Spleen (tissue), 11 donors: ENCODE measurements at regions not wholly inside any gene's neighbourhood (a gene's known extent, or its start where the extent isn't known, plus 50 kb on each side); places are given as distances from the start of the nearest gene placed in this dataset.

ENCODE experiments used
- DNase-seq: peaks from one replicate; pipeline ENCODE4 v3.0.0-alpha.2; 2020
- H3K27ac ChIP-seq, 8 donors: fragments of 200-600 bp; sonication (generic) in 7 of 8; 1 replicate in 4 of 8; 2 replicates in 4 of 8; pipeline versions ENCODE4 v1.5.0 to v1.8.0; 2016 to 2021; ENCODE audit warnings: inconsistent platforms in 4 of 8, mild to moderate bottlenecking in 4 of 8, moderate library complexity in 1 of 8
- H3K27me3 ChIP-seq, 7 donors: fragments of 200-600 bp; sonication (generic) in 6 of 7; replicated peaks in 1 of 7; 1 replicate in 4 of 7; 2 replicates in 3 of 7; pipeline versions ENCODE4 v1.5.0 to v1.8.0; 2016 to 2021; ENCODE audit warnings: inconsistent platforms in 3 of 7, mild to moderate bottlenecking in 1 of 7
- H3K36me3 ChIP-seq, 6 donors: fragments of 200-600 bp; sonication (generic) in 5 of 6; 1 replicate in 4 of 6; 2 replicates in 2 of 6; pipeline versions ENCODE4 v1.5.0 to v1.8.0; 2016 to 2021; ENCODE audit warnings: inconsistent platforms in 2 of 6
- H3K4me1 ChIP-seq, 6 donors: fragments of 200-600 bp; sonication (generic) in 5 of 6; 1 replicate in 3 of 6; 2 replicates in 3 of 6; pipeline versions ENCODE4 v1.5.0 to v1.8.0; 2016 to 2021; ENCODE audit warnings: inconsistent platforms in 3 of 6
- H3K4me3 ChIP-seq, 8 donors: fragments of 200-600 bp; sonication (generic) in 7 of 8; 1 replicate in 4 of 8; 2 replicates in 4 of 8; pipeline versions ENCODE4 v1.5.0 to v1.8.0; 2016 to 2021; ENCODE audit warnings: inconsistent platforms in 4 of 8, mild to moderate bottlenecking in 4 of 8, moderate library complexity in 2 of 8
- H3K9me3 ChIP-seq, 8 donors: fragments of 200-600 bp; sonication (generic) in 7 of 8; 1 replicate in 4 of 8; 2 replicates in 4 of 8; pipeline versions ENCODE4 v1.5.0 to v1.8.0; 2016 to 2021; ENCODE audit warnings: inconsistent platforms in 4 of 8
- POLR2A ChIP-seq, 3 donors: fragments of 450-650 bp; IDR thresholded peaks; one replicate each; pipeline ENCODE4 v1.5.1; 2017; ENCODE audit warnings: antibody characterized with exemption in 3 of 3, mild to moderate bottlenecking in 1 of 3
- POLR2AphosphoS5 ChIP-seq, 3 donors: sonication (generic); formaldehyde crosslinking; IDR thresholded peaks; one replicate each; pipeline ENCODE4 v1.5.1; 2017; ENCODE audit warnings: antibody characterized with exemption in 3 of 3
- WGBS, 5 donors: extraction: QIAGEN DNeasy Blood & Tissue Kit in 3 of 5; methylation state at CpG; one replicate each; pipeline versions ENCODE4 v1.1.5 to v1.1.7; 2013 to 2018; 5-methylcytosine and 5-hydroxymethylcytosine counted together
- intact Hi-C: fragments of 100-400 bp; cut with DNase I; formaldehyde crosslinking; loops from one replicate; pipeline ENCODE4 v1.15.0; 2023; ENCODE audit warnings: low total_unique reads
- TF ChIP-seq, protein P1 (sequence below), 11 experiments: fragments of 200-600 bp in 7 of 11; fragments of 450-650 bp in 4 of 11; sonication (generic) in 4 of 11; IDR thresholded peaks in 8 of 11; conservative IDR thresholded peaks in 3 of 11; 1 replicate in 7 of 11; 2 replicates in 4 of 11; pipeline versions ENCODE4 v1.4.0 to v1.8.0; 2016 to 2021; ENCODE audit warnings: antibody characterized with exemption in 11 of 11, inconsistent platforms in 4 of 11, mild to moderate bottlenecking in 1 of 11
- donor health status: healthy with polysubstance abuse.
- donor health status: DM: no; HTN: no; CAD: no; lungs with moderate emphysema.
- donor health status: DM: no; HTN: no; CAD: no.
- donor health status: Bipolar disorder and iron deficiency.
- donor health status: healthy.
- donor health status: DM: no; HTN: no; CAD: no.
- donor health status: DM: yes; HTN: yes; CAD: no.

DNA sequence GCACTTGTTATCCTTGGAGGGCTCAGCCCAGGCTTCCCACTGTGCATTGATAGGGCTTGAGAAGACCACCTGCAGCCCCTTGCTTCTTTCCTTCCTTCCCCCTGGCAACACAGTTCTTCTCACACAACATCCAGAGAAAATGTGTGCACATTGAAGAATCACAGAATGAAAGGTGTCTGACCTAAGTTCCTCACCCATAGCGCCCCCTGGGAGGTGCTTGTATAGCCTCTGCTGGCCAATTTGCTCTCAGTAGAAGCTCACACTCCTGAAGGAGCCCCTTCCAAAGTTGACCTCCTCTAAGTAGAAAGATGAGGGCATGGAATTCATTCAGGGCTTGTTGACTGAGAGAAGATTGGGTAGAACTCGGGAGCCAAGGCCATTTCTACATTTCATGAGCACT lies 758.4 kb upstream of the KLHL29 start:
- H3K36me3 ChIP-seq = no peaks in the 10 kb centered on the region
- DNase-seq = no peak
- intact Hi-C loops = no loop called here
- 33 to 49% (median 42%) methylated on average over 2 of the region's 2 CpGs for WGBS, 5 donors
- H3K4me3 ChIP-seq = no peak overlapping the region
- H3K27me3 ChIP-seq = no peaks in the 10 kb centered on the region
- TF ChIP-seq, protein P1, sequence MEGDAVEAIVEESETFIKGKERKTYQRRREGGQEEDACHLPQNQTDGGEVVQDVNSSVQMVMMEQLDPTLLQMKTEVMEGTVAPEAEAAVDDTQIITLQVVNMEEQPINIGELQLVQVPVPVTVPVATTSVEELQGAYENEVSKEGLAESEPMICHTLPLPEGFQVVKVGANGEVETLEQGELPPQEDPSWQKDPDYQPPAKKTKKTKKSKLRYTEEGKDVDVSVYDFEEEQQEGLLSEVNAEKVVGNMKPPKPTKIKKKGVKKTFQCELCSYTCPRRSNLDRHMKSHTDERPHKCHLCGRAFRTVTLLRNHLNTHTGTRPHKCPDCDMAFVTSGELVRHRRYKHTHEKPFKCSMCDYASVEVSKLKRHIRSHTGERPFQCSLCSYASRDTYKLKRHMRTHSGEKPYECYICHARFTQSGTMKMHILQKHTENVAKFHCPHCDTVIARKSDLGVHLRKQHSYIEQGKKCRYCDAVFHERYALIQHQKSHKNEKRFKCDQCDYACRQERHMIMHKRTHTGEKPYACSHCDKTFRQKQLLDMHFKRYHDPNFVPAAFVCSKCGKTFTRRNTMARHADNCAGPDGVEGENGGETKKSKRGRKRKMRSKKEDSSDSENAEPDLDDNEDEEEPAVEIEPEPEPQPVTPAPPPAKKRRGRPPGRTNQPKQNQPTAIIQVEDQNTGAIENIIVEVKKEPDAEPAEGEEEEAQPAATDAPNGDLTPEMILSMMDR (IDR thresholded peaks at IDR 0.05 in 8 of 11, conservative IDR thresholded peaks at IDR 0.05 in 3 of 11) = no peak
- TF ChIP-seq POLR2A (IDR thresholded peaks at IDR 0.05) (no peak), POLR2AphosphoS5 (IDR thresholded peaks at IDR 0.05) (no peak)
- no peaks in the 10 kb centered on the region for H3K4me1 ChIP-seq
- peaks cover 0 to 2% (median 0%) of the 10 kb centered on the region in 8 donors for H3K9me3 ChIP-seq
- H3K27ac ChIP-seq = no peak overlapping the region

- TF ChIP-seq, protein P1 (IDR thresholded peaks at IDR 0.05 in 8 of 11, conservative IDR thresholded peaks at IDR 0.05 in 3 of 11) = no peak
- no peak for TF ChIP-seq POLR2A (IDR thresholded peaks at IDR 0.05)
- no peak for TF ChIP-seq POLR2AphosphoS5 (IDR thresholded peaks at IDR 0.05)
- Histone ChIP-seq H3K27me3 (no peaks in the 10 kb centered on the region), H3K27ac (no peak overlapping the region), H3K4me3 (no peak overlapping the region), H3K4me1 (no peaks in the 10 kb centered on the region), H3K9me3 (peaks cover 0 to 6% (median 0%) of the 10 kb centered on the region in 8 donors), H3K36me3 (no peaks in the 10 kb centered on the region)
- DNase-seq = no peak
- 78 to 92% (median 84%) methylated on average over 2 of the region's 2 CpGs for WGBS, 5 donors
- intact Hi-C loops = no loop called here
These were observed 756.8 kb upstream of the KLHL29 start for GRCh38 chr2:22628221-22628620.

DNA sequence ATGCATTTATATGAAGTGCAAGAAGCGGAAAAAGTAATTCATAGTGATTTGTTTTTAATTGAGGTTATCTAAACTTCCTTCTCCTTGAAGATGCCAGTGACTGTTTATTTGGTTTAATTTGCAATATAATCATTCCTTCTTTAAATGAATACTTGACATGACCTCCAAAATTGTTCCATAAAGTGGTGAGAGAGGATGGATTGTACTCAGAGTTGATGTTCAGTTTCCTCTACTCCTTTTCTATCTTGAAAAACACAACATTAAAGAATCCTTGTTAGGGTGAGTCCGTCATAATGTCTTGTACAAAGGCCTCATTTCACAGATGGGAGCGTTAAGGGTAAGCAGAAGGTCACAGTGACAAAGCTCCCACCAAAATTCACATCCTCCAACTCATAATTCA lies 756.1 kb upstream of the KLHL29 start:
- Histone ChIP-seq H3K4me1 (no peaks in the 10 kb centered on the region), H3K36me3 (no peaks in the 10 kb centered on the region), H3K27ac (no peak overlapping the region), H3K27me3 (no peaks in the 10 kb centered on the region), H3K4me3 (no peak overlapping the region), H3K9me3 (peaks cover 0 to 6% (median 0%) of the 10 kb centered on the region in 8 donors)
- TF ChIP-seq, protein P1 (IDR thresholded peaks at IDR 0.05 in 8 of 11, conservative IDR thresholded peaks at IDR 0.05 in 3 of 11) = no peak
- intact Hi-C loops = no loop called here
- DNase-seq = no peak
- WGBS, 5 donors = 48 to 69% (median 65%) methylated on average over 3 of the region's 3 CpGs

DNA sequence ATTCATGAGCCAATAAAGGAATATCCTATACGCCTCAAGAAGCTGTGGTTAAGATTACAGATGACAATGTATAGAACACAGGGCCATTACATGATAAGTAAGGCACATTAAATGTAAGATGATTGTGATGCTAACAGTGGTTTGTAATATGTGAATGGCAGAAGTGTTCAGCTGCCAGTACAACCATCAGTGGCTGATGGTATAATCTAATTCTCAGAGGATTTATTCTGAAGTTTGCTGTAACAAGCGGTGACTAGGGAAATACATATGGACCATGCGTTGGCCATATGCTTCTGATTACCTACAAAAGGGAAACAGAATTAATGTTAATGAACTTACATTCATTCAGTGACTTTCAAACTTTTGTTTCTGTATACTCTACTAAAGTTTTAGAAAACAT lies 750.8 kb upstream of the KLHL29 start:
- Histone ChIP-seq H3K36me3 (no peaks in the 10 kb centered on the region), H3K4me1 (no peaks in the 10 kb centered on the region), H3K27ac (no peak overlapping the region), H3K4me3 (no peak overlapping the region), H3K9me3 (peaks cover 0 to 6% (median 0%) of the 10 kb centered on the region in 8 donors), H3K27me3 (no peaks in the 10 kb centered on the region)
- intact Hi-C loops = no loop called here
- WGBS, 5 donors = 91 to 98% (median 93%) methylated on average over 3 of the region's 3 CpGs
- TF ChIP-seq POLR2AphosphoS5 (IDR thresholded peaks at IDR 0.05) (no peak), POLR2A (IDR thresholded peaks at IDR 0.05) (no peak)
- TF ChIP-seq, protein P1 (IDR thresholded peaks at IDR 0.05 in 8 of 11, conservative IDR thresholded peaks at IDR 0.05 in 3 of 11) = no peak
- DNase-seq = no peak
